DMS153 treated with DMSO at 0.1 percent for 48 hours (cell line): ENCODE measurements at regions not wholly inside any gene's neighbourhood (a gene's known extent, or its start where the extent isn't known, plus 50 kb on each side); places are given as distances from the start of the nearest gene placed in this dataset.

ENCODE experiments used
- DNase-seq: peaks from one replicate; lab custom pipeline; 2025; ENCODE audit not compliant: unreplicated experiment; lab: John Stamatoyannopoulos, UW

DNA sequence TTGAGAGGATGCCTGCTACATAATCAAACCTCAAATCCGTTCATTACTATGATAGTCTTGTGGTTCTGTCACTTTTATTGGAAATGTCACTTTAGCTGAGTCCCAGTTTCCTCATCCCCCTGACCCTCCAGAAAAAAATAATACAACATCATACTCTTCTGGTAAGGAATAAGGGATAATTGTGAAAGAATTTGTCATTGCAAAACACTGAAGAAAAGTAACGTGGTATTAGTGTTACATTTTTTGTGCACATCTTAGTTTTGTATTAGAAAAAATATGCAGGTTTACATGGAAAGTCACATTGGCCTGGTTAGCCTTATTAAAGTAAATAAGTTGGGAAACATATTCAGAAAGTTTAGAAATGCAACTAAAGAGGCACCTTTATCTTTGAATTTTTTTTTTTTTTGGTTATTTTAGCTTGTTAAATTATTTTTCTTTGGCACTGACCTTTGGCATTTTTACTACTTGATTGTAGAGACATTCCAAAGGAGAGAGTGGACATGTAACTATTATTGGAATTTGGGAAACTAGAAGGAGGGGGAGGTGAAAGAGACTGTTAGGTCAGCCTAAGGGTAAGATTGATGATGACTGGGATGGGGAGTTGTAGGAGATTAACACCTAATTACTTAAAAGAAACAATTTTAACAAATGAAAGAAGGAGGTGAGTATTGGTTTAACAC is 462.2 kb upstream of the RARB start:
- no peak for DNase-seq

GRCh38 chr3:24968036-24968435 is 460.0 kb upstream of the RARB start:
- DNase-seq: no peak

DNA sequence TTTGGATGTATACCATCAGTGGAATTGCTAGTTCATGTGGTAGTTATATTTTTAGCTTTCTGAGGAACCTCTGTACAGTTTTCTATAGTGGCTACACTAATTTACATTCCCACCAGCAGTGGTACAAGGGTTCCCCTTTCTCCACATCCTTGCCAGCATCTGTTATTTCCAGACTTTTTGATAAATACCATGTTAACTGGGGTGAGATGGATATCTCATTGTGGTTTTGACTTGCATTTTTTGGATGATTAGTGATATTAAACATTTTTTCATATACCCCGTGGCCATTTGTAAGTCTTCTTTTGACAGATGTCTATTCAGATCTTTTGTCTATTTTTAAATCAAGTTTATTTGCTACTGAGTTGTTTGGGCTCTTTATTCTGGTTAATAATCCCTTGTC is 455.6 kb upstream of the RARB start:
- no peak for DNase-seq

GRCh38 chr3:24981309-24981708 is 446.8 kb upstream of the RARB start:
- no peak for DNase-seq

- no peak for DNase-seq
Measured at GRCh38 chr3:24981924-24982323, 446.1 kb upstream of the RARB start.

- no peak for DNase-seq
Measured at GRCh38 chr3:24985668-24986067, 442.4 kb upstream of the RARB start.

DNA sequence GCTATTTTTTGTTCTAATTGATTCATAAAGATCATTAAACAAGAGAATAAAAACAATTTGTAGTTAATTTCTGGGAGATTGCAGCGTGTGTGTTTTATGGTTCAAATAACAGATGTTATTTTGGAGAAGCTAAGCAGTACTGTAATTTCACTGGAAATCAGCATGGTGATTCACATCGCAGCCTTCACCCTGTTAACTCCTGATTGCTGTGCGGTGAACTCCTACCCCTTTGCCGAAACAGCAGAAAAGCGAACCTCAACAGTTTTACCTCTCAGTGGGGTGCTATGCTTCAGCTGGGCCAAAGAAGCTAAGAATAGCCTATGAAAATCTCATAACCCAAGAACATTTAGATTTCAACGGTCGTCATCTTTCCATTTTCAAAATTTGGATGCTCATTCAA is 441.5 kb upstream of the RARB start:
- DNase-seq: no peak

GRCh38 chr3:24999357-24999756 is 428.7 kb upstream of the RARB start:
- DNase-seq: no peak

- DNase-seq: no peak
Measured at GRCh38 chr3:25000971-25001591, 427.0 kb upstream of the RARB start.

- DNase-seq: no peak
Measured at GRCh38 chr3:25002052-25002451, 426.0 kb upstream of the RARB start.

DNA sequence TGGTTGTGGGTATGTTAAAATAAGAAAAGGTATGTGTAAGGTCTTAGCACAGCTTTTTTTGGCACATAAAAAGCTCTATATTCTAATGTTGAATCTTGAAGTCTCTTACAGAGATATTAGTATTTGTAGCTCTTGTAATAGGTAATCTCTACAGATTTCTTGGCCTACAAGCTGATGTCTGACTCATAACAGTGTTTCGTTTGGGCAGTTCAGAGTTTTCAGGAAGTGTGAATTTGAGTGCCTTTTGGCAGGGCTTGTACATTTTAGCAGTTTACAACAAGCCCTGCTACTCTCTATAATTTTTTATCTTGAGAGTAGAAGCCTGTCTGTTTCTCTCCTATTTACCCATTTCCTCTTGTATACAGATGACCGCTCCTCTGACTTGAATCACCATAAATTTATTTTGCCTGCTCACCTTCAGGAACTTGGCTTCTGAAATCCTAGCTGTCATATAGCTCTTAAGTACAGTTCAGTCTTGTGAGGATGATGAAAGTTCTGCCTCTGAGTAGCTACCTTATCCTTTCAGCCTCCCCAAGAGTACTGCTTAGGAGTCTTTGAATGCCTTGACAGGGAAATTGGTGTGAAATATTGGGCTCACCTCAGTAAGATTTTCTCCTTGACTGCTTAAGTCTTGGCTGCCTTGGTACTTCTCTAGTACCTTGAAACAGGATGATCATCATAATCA is 419.9 kb upstream of the RARB start:
- DNase-seq: no peak

DNA sequence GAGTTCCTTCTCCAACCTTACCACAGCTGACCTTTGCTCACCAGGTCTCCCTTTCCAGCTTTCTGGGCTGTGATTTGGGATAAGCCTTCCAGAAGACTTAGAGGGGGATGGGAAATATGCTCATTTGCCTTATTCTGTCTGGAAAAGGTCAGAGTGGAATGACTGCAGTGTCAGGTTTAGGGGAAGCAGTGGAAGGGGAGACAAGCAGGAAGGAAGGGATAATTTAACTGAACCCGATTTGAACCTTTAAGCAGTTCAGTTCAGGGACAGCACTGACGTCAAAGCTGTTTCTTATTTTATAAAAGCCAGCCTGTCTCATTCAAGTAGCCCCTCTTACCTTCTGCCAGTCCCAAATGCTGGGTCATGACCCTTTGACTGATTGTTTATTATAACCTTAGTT is 418.4 kb upstream of the RARB start:
- DNase-seq: no peak

- DNase-seq: no peak
Measured at GRCh38 chr3:25015599-25015998, 412.5 kb upstream of the RARB start.

DNA sequence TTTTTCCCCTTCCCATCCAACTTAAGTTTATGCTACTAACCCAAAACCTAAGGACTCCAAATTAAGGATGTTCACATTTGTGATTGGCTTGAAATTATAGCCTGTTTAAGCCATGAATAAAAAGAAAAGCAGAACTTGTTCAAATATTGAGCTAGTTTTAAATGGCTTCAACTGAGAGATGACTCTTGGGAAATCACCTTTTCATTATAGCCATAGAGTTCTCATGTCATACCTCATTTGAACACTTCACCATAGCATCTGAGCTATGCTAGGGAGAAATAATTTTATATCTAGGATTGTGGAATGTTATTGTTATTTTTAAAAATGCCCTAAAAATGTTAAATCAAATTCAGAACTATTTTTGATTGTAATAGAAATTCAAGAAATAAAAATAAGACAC is 409.2 kb upstream of the RARB start:
- DNase-seq: no peak

- no peak for DNase-seq
Measured at GRCh38 chr3:25019506-25019905, 408.6 kb upstream of the RARB start.

DNA sequence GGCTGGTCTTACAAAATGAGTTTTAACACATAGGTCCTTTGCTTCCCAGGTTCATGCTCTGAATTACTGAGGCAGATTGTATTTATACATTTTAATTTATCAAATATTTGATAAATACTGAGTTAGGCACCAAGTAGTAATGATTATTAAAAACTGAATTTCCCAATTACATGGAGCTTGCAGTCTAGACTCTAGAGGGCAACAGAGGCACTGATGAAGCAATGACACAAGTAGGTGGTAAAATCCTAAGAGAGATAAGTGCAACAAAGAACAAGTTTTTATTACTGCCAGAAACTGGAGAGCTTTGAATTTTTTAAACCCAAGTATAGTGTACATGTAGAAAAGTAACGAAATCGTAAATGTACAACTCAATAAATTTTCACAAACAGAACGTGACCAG is 406.2 kb upstream of the RARB start:
- no peak for DNase-seq

GRCh38 chr3:25023876-25024275 is 404.2 kb upstream of the RARB start:
- DNase-seq: no peak

DNA sequence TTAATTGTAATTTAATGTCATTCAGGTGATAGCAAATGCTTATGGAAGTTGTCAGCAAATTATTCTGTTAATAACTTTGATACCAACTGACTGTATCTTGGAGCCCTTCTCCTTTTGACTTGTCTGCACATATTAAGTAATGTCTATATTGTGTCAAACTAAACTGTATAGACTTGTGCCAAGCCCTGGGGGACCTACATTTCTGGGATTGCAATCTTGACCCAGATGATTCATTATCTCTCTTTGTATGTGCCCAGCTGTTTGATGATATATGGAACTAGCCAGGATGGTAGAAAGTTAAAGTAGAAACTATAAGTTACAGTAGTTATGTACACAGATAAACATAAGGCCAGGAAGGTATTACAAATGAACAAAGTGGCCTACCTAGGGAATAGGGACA is 402.8 kb upstream of the RARB start:
- no peak for DNase-seq

DNA sequence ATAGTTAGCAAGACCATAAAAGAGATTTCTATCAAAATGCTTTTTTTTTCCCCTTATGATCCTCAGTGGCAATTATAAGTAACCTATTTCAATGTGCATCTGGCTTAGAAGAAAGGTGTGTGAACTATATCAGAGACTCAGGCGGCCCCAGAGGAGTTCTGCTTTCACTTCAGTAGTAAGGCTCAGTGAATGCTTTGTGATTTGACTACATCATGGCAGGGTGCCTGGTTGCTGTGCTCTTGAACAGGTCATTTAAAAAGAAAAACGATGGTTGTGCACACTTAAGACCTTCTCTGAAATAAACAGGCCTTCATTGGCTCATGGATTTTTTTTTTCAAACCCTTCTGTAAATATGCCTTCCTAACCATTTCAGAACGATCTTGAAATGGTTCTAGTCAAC is 400.4 kb upstream of the RARB start:
- no peak for DNase-seq

GRCh38 chr3:25029820-25030219 is 398.2 kb upstream of the RARB start:
- no peak for DNase-seq

GRCh38 chr3:25032344-25032743 is 395.7 kb upstream of the RARB start:
- DNase-seq: no peak

GRCh38 chr3:25033407-25034029 is 394.5 kb upstream of the RARB start:
- DNase-seq: peak; percentile 0
